Neuronal stem cell (in vitro differentiated cells): ENCODE measurements at regions not wholly inside any gene's neighbourhood (a gene's known extent, or its start where the extent isn't known, plus 50 kb on each side); places are given as distances from the start of the nearest gene placed in this dataset.

Experiments used
- DNase-seq: peaks from one replicate; pipeline ENCODE4 v3.0.0-alpha.2; 2013; ENCODE audit warnings: low spot score
- H2AFZ ChIP-seq: one replicate; pipeline ENCODE4 v1.6.1; 2013; ENCODE audit warnings: mild to moderate bottlenecking, low read length, inconsistent platforms
- H2AK5ac ChIP-seq: 2 replicates; pipeline ENCODE4 v1.6.1; 2013; ENCODE audit warnings: low read depth, mild to moderate bottlenecking, inconsistent platforms, low read length, moderate library complexity, mixed read lengths
- H2BK120ac ChIP-seq: 2 replicates; pipeline ENCODE4 v1.6.1; 2013; ENCODE audit warnings: low read depth, mild to moderate bottlenecking, inconsistent platforms, low read length, moderate library complexity, mixed read lengths
- H2BK12ac ChIP-seq: one replicate; pipeline ENCODE4 v1.6.1; 2013; ENCODE audit warnings: low read length, inconsistent platforms
- H2BK15ac ChIP-seq: 2 replicates; pipeline ENCODE4 v1.6.1; 2013; ENCODE audit warnings: mild to moderate bottlenecking, low read length, inconsistent platforms, mixed read lengths
- H2BK5ac ChIP-seq: one replicate; pipeline ENCODE4 v1.6.1; 2013; ENCODE audit warnings: inconsistent platforms, mild to moderate bottlenecking, low read length, moderate library complexity
- H3K14ac ChIP-seq: one replicate; pipeline ENCODE4 v1.6.1; 2013; ENCODE audit warnings: low read length, inconsistent platforms
- H3K18ac ChIP-seq: 2 replicates; pipeline ENCODE4 v1.6.1; 2013; ENCODE audit warnings: low read length, inconsistent platforms
- H3K23ac ChIP-seq: 2 replicates; pipeline ENCODE4 v1.6.1; 2013; ENCODE audit warnings: low read depth, mild to moderate bottlenecking, mixed read lengths, low read length, inconsistent platforms; ENCODE audit not compliant: poor library complexity
- H3K27ac ChIP-seq: replicated peaks from 3 replicates; pipeline ENCODE4 v1.5.1; 2013; ENCODE audit warnings: low read length, inconsistent platforms
- H3K27me3 ChIP-seq, 3 experiments: 2 replicates each; pipeline ENCODE4 v1.6.1; 2013; ENCODE audit warnings: low read length in 3 of 3, mild to moderate bottlenecking in 2 of 3, inconsistent platforms in 1 of 3, low read depth in 1 of 3, mixed read lengths in 1 of 3, moderate library complexity in 1 of 3; ENCODE audit not compliant: control insufficient read depth in 3 of 3, insufficient read depth in 3 of 3
- H3K36me3 ChIP-seq, 2 donors: replicated peaks in 1 of 2; 2 replicates each; pipeline ENCODE4 v1.6.1; 2013; ENCODE audit warnings: low read length in 2 of 2; ENCODE audit not compliant: control insufficient read depth in 2 of 2, insufficient read depth in 2 of 2
- H3K4ac ChIP-seq: 2 replicates; pipeline ENCODE4 v1.6.1; 2013; ENCODE audit warnings: inconsistent platforms, mild to moderate bottlenecking, low read length, moderate library complexity
- H3K4me1 ChIP-seq, 2 donors: 1 replicate in 1 of 2; 2 replicates in 1 of 2; pipeline ENCODE4 v1.6.1; 2013; ENCODE audit warnings: low read length in 2 of 2, low read depth in 1 of 2; ENCODE audit not compliant: control insufficient read depth in 2 of 2, insufficient read depth in 1 of 2
- H3K4me2 ChIP-seq: one replicate; pipeline ENCODE4 v1.6.1; 2013; ENCODE audit warnings: mild to moderate bottlenecking, low read length, inconsistent platforms; ENCODE audit not compliant: insufficient read depth, poor library complexity, severe bottlenecking
- H3K4me3 ChIP-seq, 2 donors: 2 replicates each; pipeline ENCODE4 v1.5.1; 2013; ENCODE audit warnings: low read length in 2 of 2, mild to moderate bottlenecking in 2 of 2, inconsistent platforms in 1 of 2, moderate library complexity in 1 of 2
- H3K79me1 ChIP-seq: one replicate; pipeline ENCODE4 v1.6.1; 2013; ENCODE audit warnings: low read depth, mild to moderate bottlenecking, inconsistent platforms, low read length, moderate library complexity
- H3K9ac ChIP-seq: one replicate; pipeline ENCODE4 v1.6.1; 2013; ENCODE audit warnings: mild to moderate bottlenecking, low read depth, low read length, inconsistent platforms; ENCODE audit not compliant: poor library complexity
- H3K9me3 ChIP-seq, 2 donors: replicated peaks in 1 of 2; 2 replicates each; pipeline versions ENCODE3 to v1.6.1; 2013; ENCODE audit warnings: low read length in 2 of 2, mild to moderate bottlenecking in 2 of 2, inconsistent platforms in 1 of 2, low read depth in 1 of 2, mixed read lengths in 1 of 2, moderate library complexity in 1 of 2; ENCODE audit not compliant: control insufficient read depth in 2 of 2, insufficient read depth in 1 of 2
- H4K8ac ChIP-seq: one replicate; pipeline ENCODE4 v1.6.1; 2013; ENCODE audit warnings: low read depth, mild to moderate bottlenecking, inconsistent platforms, low read length, moderate library complexity
- H4K91ac ChIP-seq: one replicate; pipeline ENCODE4 v1.6.1; 2013; ENCODE audit warnings: low read length, low read depth, mild to moderate bottlenecking, inconsistent platforms; ENCODE audit not compliant: poor library complexity
- WGBS, 2 donors: extraction: QIAGEN DNeasy Blood & Tissue Kit; methylation state at CpG; one replicate each; pipeline ENCODE4 v1.1.7; 2013; ENCODE audit warnings: missing lambda C conversion rate in 2 of 2, mixed read lengths in 1 of 2; ENCODE audit not compliant: insufficient read length in 2 of 2, insufficient replicate concordance in 1 of 2; ENCODE audit errors: extremely low coverage in 2 of 2; 5-methylcytosine and 5-hydroxymethylcytosine counted together

DNA sequence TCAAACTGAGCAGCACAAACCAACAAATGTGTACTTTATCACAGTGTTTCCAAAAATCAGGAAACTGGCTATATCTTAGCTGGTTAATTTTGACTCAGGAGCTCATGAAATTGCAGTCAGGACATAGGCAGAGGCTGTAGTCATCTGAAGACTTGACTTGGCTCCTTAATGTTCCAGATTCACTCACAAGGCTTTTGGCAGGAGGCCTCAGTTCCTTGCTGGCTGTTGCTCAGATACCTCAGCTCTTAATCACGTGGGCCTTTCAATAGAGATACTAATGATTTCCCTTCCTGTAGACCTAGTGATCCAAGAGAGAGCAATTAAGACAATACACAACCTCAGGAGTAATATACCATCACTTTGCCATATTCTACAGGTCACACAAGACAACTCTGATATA is 537.7 kb downstream of the BRINP3 start:
- Histone ChIP-seq H3K27ac (no peak overlapping the region), H3K23ac (no peak overlapping the region), H2AFZ (peak overlapping the region; percentile 28), H2BK15ac (no peak overlapping the region), H2BK12ac (no peak overlapping the region), H3K4me3 (no peak overlapping the region), H3K18ac (no peak overlapping the region), H3K27me3 (no peaks in the 10 kb centered on the region), H3K79me1 (no peaks in the 10 kb centered on the region), H3K9ac (no peak overlapping the region), H4K91ac (no peak overlapping the region), H3K4me2 (no peak overlapping the region), H3K14ac (no peak overlapping the region), H3K4me1 (no peaks in the 10 kb centered on the region), H2BK120ac (no peak overlapping the region), H4K8ac (no peak overlapping the region), H3K36me3 (no peaks in the 10 kb centered on the region), H2AK5ac (no peak overlapping the region), H3K4ac (no peak overlapping the region), H3K9me3 (no peaks in the 10 kb centered on the region), H2BK5ac (no peak overlapping the region)
- no peak for DNase-seq
- WGBS, 2 donors, result no CpG with 5 or more reads among the region's 1 CpG

DNA sequence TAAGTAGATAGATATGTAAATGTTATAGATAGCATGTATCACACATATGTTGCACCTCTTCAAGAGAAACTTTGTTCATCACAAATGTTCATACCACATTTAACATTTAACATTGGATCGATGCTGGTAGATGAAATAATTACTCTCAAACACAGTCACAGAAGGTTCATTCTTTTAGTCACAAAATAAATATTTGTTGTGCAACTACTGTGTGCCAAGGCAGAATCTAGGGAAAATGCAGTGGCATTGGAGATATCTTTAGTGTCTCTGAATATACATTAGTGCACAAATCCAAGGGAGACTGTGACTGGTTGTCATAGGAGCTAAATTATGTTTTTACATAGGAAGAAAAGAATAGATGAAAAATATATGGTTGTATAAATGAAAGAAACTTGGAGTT is 535.7 kb downstream of the BRINP3 start:
- Histone ChIP-seq H2AK5ac (no peak overlapping the region), H3K36me3 (no peaks in the 10 kb centered on the region), H3K4me1 (no peaks in the 10 kb centered on the region), H4K8ac (no peak overlapping the region), H3K9ac (no peak overlapping the region), H3K27me3 (no peaks in the 10 kb centered on the region), H3K14ac (no peak overlapping the region), H3K27ac (no peak overlapping the region), H4K91ac (no peak overlapping the region), H2BK12ac (no peak overlapping the region), H2AFZ (no peak overlapping the region), H3K4ac (no peak overlapping the region), H2BK120ac (no peak overlapping the region), H3K9me3 (no peaks in the 10 kb centered on the region), H3K18ac (no peak overlapping the region), H3K4me2 (no peak overlapping the region), H2BK15ac (no peak overlapping the region), H2BK5ac (no peak overlapping the region), H3K23ac (no peak overlapping the region), H3K79me1 (no peaks in the 10 kb centered on the region), H3K4me3 (no peak overlapping the region)
- WGBS, 2 donors, result no CpG with 5 or more reads among the region's 1 CpG
- no peak for DNase-seq

DNA sequence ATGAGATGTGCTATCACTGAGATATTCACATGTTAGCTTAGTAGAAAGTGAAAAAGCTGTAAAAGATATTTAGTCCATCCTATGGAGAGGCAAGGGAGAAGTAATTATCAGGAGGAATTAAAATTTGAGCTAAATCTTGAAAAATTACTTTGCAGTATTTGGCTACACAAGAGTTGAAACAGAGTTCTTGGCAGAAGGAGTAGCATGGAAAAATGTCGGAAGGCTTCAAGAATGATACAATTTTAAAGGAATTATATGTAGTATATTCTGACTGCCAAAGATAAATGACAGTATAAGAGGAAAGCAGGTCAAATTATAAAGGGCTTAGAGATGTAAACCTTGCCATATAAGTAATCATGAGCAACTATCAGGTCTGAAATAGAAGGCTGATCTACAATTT is 518.9 kb downstream of the BRINP3 start:
- Histone ChIP-seq H3K79me1 (no peaks in the 10 kb centered on the region), H2BK12ac (no peak overlapping the region), H3K4me1 (no peaks in the 10 kb centered on the region), H2AFZ (no peak overlapping the region), H3K14ac (no peak overlapping the region), H3K4me3 (no peak overlapping the region), H3K36me3 (no peaks in the 10 kb centered on the region), H2BK120ac (no peak overlapping the region), H4K91ac (no peak overlapping the region), H3K9me3 (no peaks in the 10 kb centered on the region), H3K27ac (no peak overlapping the region), H2BK5ac (no peak overlapping the region), H3K9ac (no peak overlapping the region), H2AK5ac (no peak overlapping the region), H4K8ac (no peak overlapping the region), H3K27me3 (no peaks in the 10 kb centered on the region), H3K4me2 (no peak overlapping the region), H3K23ac (no peak overlapping the region), H3K4ac (no peak overlapping the region), H2BK15ac (no peak overlapping the region), H3K18ac (no peak overlapping the region)
- DNase-seq, result no peak
- WGBS, 2 donors, result no CpG with 5 or more reads among the region's 1 CpG

GRCh38 chr1:189960769-189961168 is 516.9 kb downstream of the BRINP3 start:
- Histone ChIP-seq H2BK120ac (no peak overlapping the region), H3K9ac (no peak overlapping the region), H4K8ac (no peak overlapping the region), H3K4me2 (no peak overlapping the region), H4K91ac (no peak overlapping the region), H2AK5ac (no peak overlapping the region), H3K4ac (no peak overlapping the region), H2AFZ (no peak overlapping the region), H3K36me3 (no peaks in the 10 kb centered on the region), H2BK15ac (no peak overlapping the region), H3K18ac (no peak overlapping the region), H3K4me1 (no peaks in the 10 kb centered on the region), H2BK5ac (no peak overlapping the region), H3K23ac (no peak overlapping the region), H3K27ac (no peak overlapping the region), H3K27me3 (no peaks in the 10 kb centered on the region), H3K4me3 (no peak overlapping the region), H3K14ac (no peak overlapping the region), H2BK12ac (no peak overlapping the region), H3K9me3 (no peaks in the 10 kb centered on the region), H3K79me1 (no peaks in the 10 kb centered on the region)
- no CpG with 5 or more reads among the region's 1 CpG for WGBS, 2 donors
- no peak for DNase-seq
